H9 (cell line): ENCODE measurements at regions not wholly inside any gene's neighbourhood (a gene's known extent, or its start where the extent isn't known, plus 50 kb on each side); places are given as distances from the start of the nearest gene placed in this dataset.

Source experiments
- DNase-seq: peaks from one replicate; pipeline ENCODE4 v3.0.0-alpha.2; 2017
- H2AFZ ChIP-seq: one replicate; pipeline ENCODE4 v1.6.1; 2013; ENCODE audit warnings: mild to moderate bottlenecking, low read length, control low read depth, moderate library complexity
- H2AK5ac ChIP-seq: 2 replicates; pipeline ENCODE4 v1.6.1; 2013; ENCODE audit warnings: low read length, control low read depth, mixed read lengths; ENCODE audit not compliant: insufficient read length
- H2BK120ac ChIP-seq: one replicate; pipeline ENCODE4 v1.6.1; 2013; ENCODE audit warnings: low read depth, mild to moderate bottlenecking, low read length, control low read depth, inconsistent platforms; ENCODE audit not compliant: poor library complexity, severe bottlenecking
- H2BK12ac ChIP-seq: 2 replicates; pipeline ENCODE4 v1.6.1; 2013; ENCODE audit warnings: low read length, control low read depth, mixed read lengths, low read depth; ENCODE audit not compliant: insufficient read length
- H2BK15ac ChIP-seq: 2 replicates; pipeline ENCODE4 v1.6.1; 2013; ENCODE audit warnings: low read depth, low read length, control low read depth
- H2BK20ac ChIP-seq: one replicate; pipeline ENCODE4 v1.6.1; 2013; ENCODE audit warnings: low read depth, mild to moderate bottlenecking, low read length, control low read depth, inconsistent platforms; ENCODE audit not compliant: poor library complexity, severe bottlenecking
- H2BK5ac ChIP-seq: 2 replicates; pipeline ENCODE4 v1.6.1; 2013; ENCODE audit warnings: low read length, control low read depth, mixed read lengths; ENCODE audit not compliant: insufficient read length
- H3K14ac ChIP-seq: 2 replicates; pipeline ENCODE4 v1.6.1; 2013; ENCODE audit warnings: low read length, control low read depth; ENCODE audit not compliant: insufficient read depth
- H3K18ac ChIP-seq: 2 replicates; pipeline ENCODE4 v1.6.1; 2013; ENCODE audit warnings: low read depth, mild to moderate bottlenecking, mixed read lengths, low read length, control low read depth; ENCODE audit not compliant: insufficient read length
- H3K23ac ChIP-seq: 2 replicates; pipeline ENCODE4 v1.6.1; 2013; ENCODE audit warnings: low read length, control low read depth, mixed read lengths, low read depth; ENCODE audit not compliant: insufficient read length
- H3K23me2 ChIP-seq: 2 replicates; pipeline ENCODE4 v1.6.1; 2013; ENCODE audit warnings: low read depth, mild to moderate bottlenecking, mixed read lengths, low read length, control low read depth; ENCODE audit not compliant: insufficient read length, poor library complexity, severe bottlenecking
- H3K27ac ChIP-seq: 2 replicates; pipeline ENCODE4 v1.5.1; 2013; ENCODE audit warnings: low read length, control low read depth, mixed read lengths, low read depth; ENCODE audit not compliant: insufficient read length
- H3K27me3 ChIP-seq: 2 replicates; pipeline ENCODE4 v1.6.1; 2013; ENCODE audit warnings: low read length, control low read depth, inconsistent platforms; ENCODE audit not compliant: insufficient read depth
- H3K4ac ChIP-seq: 2 replicates; pipeline ENCODE4 v1.6.1; 2013; ENCODE audit warnings: low read depth, mild to moderate bottlenecking, control low read depth, inconsistent platforms, low read length, moderate library complexity
- H3K4me1 ChIP-seq: 2 replicates; pipeline ENCODE4 v1.6.1; 2013; ENCODE audit warnings: low read length, control low read depth, inconsistent platforms; ENCODE audit not compliant: insufficient read depth
- H3K4me2 ChIP-seq: 2 replicates; pipeline ENCODE4 v1.6.1; 2013; ENCODE audit warnings: low read length, control low read depth, mixed read lengths; ENCODE audit not compliant: insufficient read length, insufficient read depth
- H3K56ac ChIP-seq: 2 replicates; pipeline ENCODE4 v1.6.1; 2013; ENCODE audit warnings: low read depth, mild to moderate bottlenecking, mixed read lengths, low read length, control low read depth; ENCODE audit not compliant: insufficient read length
- H3K79me1 ChIP-seq: 2 replicates; pipeline ENCODE4 v1.6.1; 2013; ENCODE audit warnings: low read depth, mild to moderate bottlenecking, moderate library complexity, low read length, control low read depth, inconsistent platforms; ENCODE audit not compliant: insufficient read depth, poor library complexity, severe bottlenecking
- H3K79me2 ChIP-seq: 2 replicates; pipeline ENCODE4 v1.6.1; 2013; ENCODE audit warnings: low read length, control low read depth, inconsistent platforms; ENCODE audit not compliant: insufficient read depth
- H3K9ac ChIP-seq: 2 replicates; pipeline ENCODE4 v1.6.1; 2013; ENCODE audit warnings: low read length, control low read depth, mixed read lengths; ENCODE audit not compliant: insufficient read length; ENCODE audit errors: extremely low read depth
- H3K9me3 ChIP-seq: one replicate; pipeline ENCODE4 v1.6.1; 2013; ENCODE audit warnings: low read depth, low read length, inconsistent platforms; ENCODE audit not compliant: control insufficient read depth
- H3T11ph ChIP-seq: one replicate; pipeline ENCODE4 v1.6.1; 2013; ENCODE audit warnings: mild to moderate bottlenecking, low read length, control low read depth, inconsistent platforms
- H4K20me1 ChIP-seq: one replicate; pipeline ENCODE4 v1.6.1; 2013; ENCODE audit not compliant: control insufficient read depth, insufficient read length, insufficient read depth
- H4K5ac ChIP-seq: 2 replicates; pipeline ENCODE4 v1.6.1; 2013; ENCODE audit warnings: low read depth, mild to moderate bottlenecking, mixed read lengths, low read length, control low read depth; ENCODE audit not compliant: insufficient read length
- H4K8ac ChIP-seq: replicated peaks from 2 replicates; pipeline ENCODE4 v1.6.1; 2013; ENCODE audit warnings: low read length, control low read depth, mixed read lengths, low read depth; ENCODE audit not compliant: insufficient read length
- H4K91ac ChIP-seq: 2 replicates; pipeline ENCODE4 v1.6.1; 2013; ENCODE audit warnings: low read depth, mild to moderate bottlenecking, moderate library complexity, mixed read lengths, low read length, control low read depth; ENCODE audit not compliant: insufficient read length
- H3K27ac Mint-ChIP-seq, 3 experiments: 2 replicates in 2 of 3; 3 replicates in 1 of 3; pipeline ENCODE4 v1.8.0; 2020 to 2021; ENCODE audit warnings: mixed read lengths in 3 of 3, mild to moderate bottlenecking in 1 of 3, moderate library complexity in 1 of 3
- H3K27me3 Mint-ChIP-seq: 2 replicates; pipeline ENCODE4 v1.8.0; 2021; ENCODE audit warnings: low read depth, mild to moderate bottlenecking, moderate library complexity, mixed read lengths
- H3K36me3 Mint-ChIP-seq, 3 experiments: 2 replicates in 2 of 3; 3 replicates in 1 of 3; pipeline ENCODE4 v1.8.0; 2020 to 2021; ENCODE audit warnings: low read depth in 3 of 3, mixed read lengths in 3 of 3; ENCODE audit not compliant: insufficient read depth in 1 of 3
- H3K4me1 Mint-ChIP-seq, 2 experiments: 2 replicates each; pipeline ENCODE4 v1.8.0; 2020; ENCODE audit warnings: mixed read lengths in 2 of 2
- H3K4me3 Mint-ChIP-seq, 2 experiments: 2 replicates in 1 of 2; 3 replicates in 1 of 2; pipeline ENCODE4 v1.8.0; 2020 to 2021; ENCODE audit warnings: mild to moderate bottlenecking in 2 of 2, mixed read lengths in 2 of 2, moderate library complexity in 1 of 2
- H3K9me3 Mint-ChIP-seq, 2 experiments: 2 replicates in 1 of 2; 3 replicates in 1 of 2; pipeline ENCODE4 v1.8.0; 2020; ENCODE audit warnings: mild to moderate bottlenecking in 2 of 2, mixed read lengths in 2 of 2, moderate library complexity in 1 of 2
- WGBS: extraction: QIAGEN DNeasy Blood & Tissue Kit; methylation state at CpG from one replicate; pipeline ENCODE4 v1.1.7; 2013; ENCODE audit warnings: missing lambda C conversion rate, low lambda C conversion rate, mixed read lengths; ENCODE audit not compliant: insufficient read length; ENCODE audit errors: extremely low coverage; 5-methylcytosine and 5-hydroxymethylcytosine counted together
- TF ChIP-seq, protein P1 (sequence below): fragments of 200-600 bp; sonication (generic); conservative IDR thresholded peaks from 3 replicates; pipeline ENCODE4 v1.8.0; 2021; ENCODE audit warnings: antibody characterized with exemption, mild to moderate bottlenecking

DNA sequence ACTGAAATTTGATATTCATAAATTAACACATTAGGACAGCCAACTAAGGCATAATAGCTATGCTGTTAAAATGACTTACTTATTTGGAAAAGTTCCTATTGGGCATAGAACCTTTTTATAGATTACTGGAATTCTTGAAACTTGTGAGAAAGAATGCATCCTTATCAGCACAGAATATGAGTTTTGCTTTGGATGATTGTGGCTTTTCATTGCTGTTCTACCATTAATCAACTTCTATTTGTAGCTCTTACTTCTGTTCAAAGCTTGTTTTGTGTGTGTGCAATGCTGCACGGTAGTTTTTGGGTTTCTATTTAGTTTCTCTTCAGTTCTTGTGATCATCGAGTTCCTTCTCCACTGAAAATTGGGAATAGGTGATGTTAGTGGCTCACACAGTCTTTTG is 152.4 kb upstream of the PELI2 start:
- no peaks in the 10 kb centered on the region for H4K20me1 ChIP-seq
- H3K14ac ChIP-seq, result no peak overlapping the region
- 0 out of 7 replicates have a peak overlapping the region, but pooled peaks of 1 of the 3 experiments have one; percentile 25 for H3K27ac Mint-ChIP-seq
- H3K4ac ChIP-seq, result no peak overlapping the region
- no peak overlapping the region for H2AK5ac ChIP-seq
- H3K79me2 ChIP-seq, result no peaks in the 10 kb centered on the region
- no peak overlapping the region for H3K4me2 ChIP-seq
- no peaks in the 10 kb centered on the region for H3K27me3 Mint-ChIP-seq
- no peaks in the 10 kb centered on the region for H3K79me1 ChIP-seq
- no peak overlapping the region for H3K4me3 Mint-ChIP-seq
- no peaks in the 10 kb centered on the region; a peak in 1 of 7 replicates for H3K36me3 Mint-ChIP-seq
- no peaks in the 10 kb centered on the region for H3K9me3 ChIP-seq
- H3K4me1 ChIP-seq, result no peaks in the 10 kb centered on the region; the same call in 1 of the 2 replicates
- TF ChIP-seq, protein P1, sequence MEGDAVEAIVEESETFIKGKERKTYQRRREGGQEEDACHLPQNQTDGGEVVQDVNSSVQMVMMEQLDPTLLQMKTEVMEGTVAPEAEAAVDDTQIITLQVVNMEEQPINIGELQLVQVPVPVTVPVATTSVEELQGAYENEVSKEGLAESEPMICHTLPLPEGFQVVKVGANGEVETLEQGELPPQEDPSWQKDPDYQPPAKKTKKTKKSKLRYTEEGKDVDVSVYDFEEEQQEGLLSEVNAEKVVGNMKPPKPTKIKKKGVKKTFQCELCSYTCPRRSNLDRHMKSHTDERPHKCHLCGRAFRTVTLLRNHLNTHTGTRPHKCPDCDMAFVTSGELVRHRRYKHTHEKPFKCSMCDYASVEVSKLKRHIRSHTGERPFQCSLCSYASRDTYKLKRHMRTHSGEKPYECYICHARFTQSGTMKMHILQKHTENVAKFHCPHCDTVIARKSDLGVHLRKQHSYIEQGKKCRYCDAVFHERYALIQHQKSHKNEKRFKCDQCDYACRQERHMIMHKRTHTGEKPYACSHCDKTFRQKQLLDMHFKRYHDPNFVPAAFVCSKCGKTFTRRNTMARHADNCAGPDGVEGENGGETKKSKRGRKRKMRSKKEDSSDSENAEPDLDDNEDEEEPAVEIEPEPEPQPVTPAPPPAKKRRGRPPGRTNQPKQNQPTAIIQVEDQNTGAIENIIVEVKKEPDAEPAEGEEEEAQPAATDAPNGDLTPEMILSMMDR, result no peak
- no peak overlapping the region for H2BK15ac ChIP-seq
- no peak overlapping the region for H3K56ac ChIP-seq
- no peak overlapping the region for H4K91ac ChIP-seq
- H2BK20ac ChIP-seq, result no peak overlapping the region
- no CpG with 5 or more reads among the region's 2 CpGs for WGBS
- no peaks in the 10 kb centered on the region for H3K23me2 ChIP-seq
- H3K18ac ChIP-seq, result no peak overlapping the region
- H2BK5ac ChIP-seq, result no peak overlapping the region
- H3K23ac ChIP-seq, result no peak overlapping the region
- H3K9me3 Mint-ChIP-seq, result no peaks in the 10 kb centered on the region
- H3K27ac ChIP-seq, result no peak overlapping the region
- no peak overlapping the region for H2BK120ac ChIP-seq
- H3K9ac ChIP-seq, result no peak overlapping the region
- H4K5ac ChIP-seq, result no peak overlapping the region
- H2BK12ac ChIP-seq, result no peak overlapping the region
- H2AFZ ChIP-seq, result no peak overlapping the region
- no peak overlapping the region for H3T11ph ChIP-seq
- no peak for DNase-seq
- H3K4me1 Mint-ChIP-seq, result peaks cover 10 to 14% of the 10 kb centered on the region in 2 experiments
- H3K27me3 ChIP-seq, result no peaks in the 10 kb centered on the region; the same call in 1 of the 2 replicates
- H4K8ac ChIP-seq, result no peak overlapping the region
